COLO668 (cell line): ENCODE measurements at regions not wholly inside any gene's neighbourhood (a gene's known extent, or its start where the extent isn't known, plus 50 kb on each side); places are given as distances from the start of the nearest gene placed in this dataset.
"Not testable (repeated sequence)": the region's sequence is repeated elsewhere in the genome, so short reads cannot be mapped to it uniquely, and the experiment has no call there.

Experiments
- DNase-seq: peaks from one replicate; lab custom pipeline; 2025; ENCODE audit not compliant: unreplicated experiment; lab: John Stamatoyannopoulos, UW

GRCh38 chr1:79929356-79929755, 922.8 kb upstream of the ADGRL4 start:
- DNase-seq = no peak

GRCh38 chr1:79928901-79929300, 922.4 kb upstream of the ADGRL4 start:
- no peak for DNase-seq

DNA sequence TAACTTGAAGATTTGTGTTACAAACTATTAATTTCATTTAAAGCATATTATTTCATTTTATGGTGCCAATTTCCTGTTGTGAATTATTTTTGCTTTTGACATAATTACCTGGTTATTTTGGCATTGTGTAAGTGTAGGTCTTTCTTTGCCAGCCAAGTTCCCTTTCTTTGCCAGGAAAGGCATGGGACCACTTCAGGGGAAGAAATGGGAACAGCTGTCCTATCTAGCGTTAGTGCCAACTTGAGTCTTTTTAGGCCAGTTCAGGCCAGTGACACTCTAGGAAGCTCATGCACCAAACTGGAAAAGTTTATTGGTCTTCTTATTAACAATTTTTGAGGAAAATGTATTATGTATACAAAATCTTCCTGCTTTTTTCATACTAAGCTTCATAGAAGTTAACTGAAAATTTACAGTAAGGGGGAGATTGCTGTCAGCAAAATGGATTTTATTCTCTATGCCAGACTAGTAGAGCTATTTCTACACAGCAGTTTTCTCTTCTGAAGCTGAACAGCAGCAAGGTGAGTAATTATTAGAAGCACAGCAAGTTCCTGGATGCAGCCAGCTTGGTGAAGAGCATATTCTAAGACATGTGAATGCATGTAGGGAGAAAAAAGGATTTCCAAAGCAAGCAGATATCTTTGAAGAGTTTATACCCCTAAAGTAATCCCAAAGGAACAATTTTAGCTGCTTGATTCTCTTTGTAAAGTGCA, 914.6 kb upstream of the ADGRL4 start:
- no peak for DNase-seq

DNA sequence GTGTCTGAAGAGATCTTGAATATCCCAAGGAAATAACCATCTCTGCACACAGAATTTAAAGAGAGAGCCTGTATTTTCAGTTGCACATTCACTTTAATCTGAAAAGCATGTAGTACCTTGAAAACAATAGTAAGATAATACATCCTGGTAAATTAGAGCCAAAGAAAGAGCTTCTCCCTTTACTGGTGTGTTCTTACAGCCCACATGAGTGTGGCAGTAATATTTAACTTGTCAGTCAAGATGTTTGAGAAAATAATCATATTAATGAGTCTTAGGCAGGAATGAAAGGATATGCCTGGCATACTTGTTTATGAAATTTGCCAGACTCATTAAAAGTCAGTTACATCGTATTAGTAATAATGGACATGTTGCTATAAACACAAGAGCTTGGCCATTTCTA, 908.4 kb upstream of the ADGRL4 start:
- no peak for DNase-seq

DNA sequence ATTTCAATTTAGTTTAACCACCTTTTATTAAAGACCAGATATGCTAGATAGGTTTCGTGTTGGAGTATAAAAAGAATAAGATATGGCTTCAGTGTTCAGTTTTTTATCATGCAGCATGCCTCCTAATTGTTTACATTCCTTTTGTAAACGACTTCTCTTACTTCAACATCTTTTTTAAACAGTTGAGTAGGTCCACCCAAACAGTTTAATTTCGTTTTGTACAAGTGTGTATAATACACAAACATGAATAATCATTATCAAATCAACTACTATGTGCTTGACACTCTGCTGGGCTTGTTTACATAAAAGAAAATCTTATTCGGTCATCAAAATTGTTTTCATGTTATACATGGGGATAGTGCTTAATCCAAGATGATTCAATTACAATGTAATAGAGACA, 906.3 kb upstream of the ADGRL4 start:
- no peak for DNase-seq

DNA sequence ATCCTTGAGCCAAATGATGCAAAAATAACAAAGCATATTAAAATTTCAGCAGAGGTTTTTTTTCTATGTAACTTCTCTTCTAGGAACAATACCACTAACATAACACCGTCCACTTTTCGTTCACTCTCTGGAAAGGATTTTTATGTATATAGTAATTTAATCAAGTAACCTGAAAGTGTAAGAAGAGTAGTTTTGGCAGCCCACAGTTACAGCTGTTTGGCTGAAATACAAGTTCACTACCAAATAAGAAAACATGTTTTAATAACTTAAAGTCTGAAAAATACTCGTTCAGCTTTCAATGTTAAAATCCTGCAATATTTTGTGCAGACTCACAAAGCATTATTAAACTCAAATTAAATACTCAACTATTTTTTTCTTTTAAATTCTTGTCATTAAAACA, 896.8 kb upstream of the ADGRL4 start:
- no peak for DNase-seq

DNA sequence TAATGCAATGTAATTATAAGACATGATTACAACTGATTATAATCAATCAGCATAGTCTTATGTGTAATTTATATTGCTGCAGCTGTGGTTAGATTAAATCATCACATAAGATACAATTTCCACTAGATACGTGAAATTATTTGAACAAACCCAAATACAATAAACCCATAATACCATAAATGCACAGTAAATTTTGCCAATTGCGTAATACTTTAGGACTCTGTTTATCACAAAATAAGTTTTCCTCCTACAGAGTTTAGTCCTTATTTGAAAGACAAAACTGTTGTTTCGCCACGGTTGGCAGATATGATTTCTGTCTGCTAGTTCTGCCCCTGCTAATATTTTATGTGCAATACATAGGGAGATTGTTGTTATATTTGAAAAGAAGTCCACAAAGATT, 895.9 kb upstream of the ADGRL4 start:
- DNase-seq = no peak

GRCh38 chr1:79899914-79900313, 893.4 kb upstream of the ADGRL4 start:
- no peak for DNase-seq

DNA sequence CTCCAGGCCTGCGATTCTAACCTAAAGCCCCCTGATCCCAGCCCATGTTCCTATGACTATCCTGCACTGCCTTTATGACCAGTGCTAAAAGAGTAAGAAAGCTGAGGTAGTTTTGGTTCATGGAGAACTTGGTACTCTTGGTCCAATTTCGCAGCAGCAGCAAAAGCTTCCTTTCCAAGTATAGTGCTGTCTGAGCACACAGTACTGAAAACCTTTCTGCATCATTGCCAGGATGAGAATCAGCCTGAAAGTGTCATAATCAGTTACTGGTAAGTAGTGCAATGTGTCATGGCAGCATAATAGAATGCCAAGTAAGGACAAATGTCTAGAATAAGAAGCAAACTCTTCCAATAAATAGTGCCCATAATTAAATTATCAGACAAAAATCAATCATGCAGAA, 889.6 kb upstream of the ADGRL4 start:
- DNase-seq = no peak

DNA sequence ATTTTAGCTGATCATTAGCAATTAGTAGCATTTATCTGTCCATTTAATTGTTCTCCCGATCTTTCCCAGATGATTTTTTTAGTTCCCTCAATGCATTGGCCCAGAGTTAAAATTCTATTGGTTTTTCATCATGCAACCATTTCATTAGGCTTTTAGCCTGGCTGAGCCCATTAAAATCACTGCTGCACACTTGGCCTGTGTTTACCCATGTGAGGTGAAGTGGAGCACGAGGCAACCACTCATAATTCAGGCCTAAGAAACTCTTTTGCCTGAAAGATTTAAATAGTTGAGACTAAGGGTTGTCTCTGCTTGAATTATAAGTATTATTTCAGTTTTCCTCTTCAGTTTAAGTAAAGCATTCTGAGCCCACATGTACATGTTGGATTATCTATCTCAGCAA, 889.0 kb upstream of the ADGRL4 start:
- DNase-seq = no peak

GRCh38 chr1:79894129-79894528, 887.6 kb upstream of the ADGRL4 start:
- DNase-seq = not testable (repeated sequence)

DNA sequence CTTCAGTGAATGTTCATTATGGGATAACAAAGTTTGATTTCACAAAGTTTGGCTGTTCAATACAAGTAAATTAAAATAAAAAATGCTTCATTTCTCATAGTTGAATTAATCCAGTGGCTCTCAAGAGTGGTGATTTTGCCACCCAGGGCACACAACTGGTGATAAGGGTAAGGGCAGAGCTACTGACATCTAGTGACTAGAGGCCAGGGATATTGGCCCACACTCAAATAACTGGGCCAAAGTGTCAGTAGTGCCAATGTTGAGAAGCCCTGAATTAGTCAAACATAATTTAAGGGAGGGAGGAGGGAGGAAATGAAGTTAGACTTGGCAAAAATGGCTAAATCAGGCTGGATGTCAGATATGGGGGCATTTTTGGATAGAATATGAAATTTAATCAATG, 880.5 kb upstream of the ADGRL4 start:
- no peak for DNase-seq

- DNase-seq = no peak
These were observed 878.6 kb upstream of the ADGRL4 start for GRCh38 chr1:79885101-79885500.

GRCh38 chr1:79877086-79877485, 870.6 kb upstream of the ADGRL4 start:
- DNase-seq = no peak

GRCh38 chr1:79875187-79875586, 868.7 kb upstream of the ADGRL4 start:
- DNase-seq = no peak

DNA sequence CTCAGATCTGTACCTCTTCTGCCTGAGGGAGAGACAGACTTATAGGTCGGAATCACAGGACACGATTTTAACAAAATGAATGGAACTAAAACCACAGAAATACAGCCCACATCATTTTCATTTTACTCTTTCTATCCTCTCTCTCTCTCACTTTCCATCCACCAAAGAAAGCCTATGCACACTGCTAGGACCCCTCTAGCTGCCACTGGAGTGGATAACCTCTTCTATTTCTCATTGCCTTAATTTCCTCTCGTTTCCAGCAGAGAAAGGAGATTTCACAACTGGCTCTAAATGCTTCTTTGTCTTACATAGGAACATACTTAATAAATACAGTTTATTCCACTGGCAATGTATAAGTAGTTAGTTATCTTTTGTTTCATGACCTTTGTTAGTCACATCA, 867.8 kb upstream of the ADGRL4 start:
- no peak for DNase-seq

DNA sequence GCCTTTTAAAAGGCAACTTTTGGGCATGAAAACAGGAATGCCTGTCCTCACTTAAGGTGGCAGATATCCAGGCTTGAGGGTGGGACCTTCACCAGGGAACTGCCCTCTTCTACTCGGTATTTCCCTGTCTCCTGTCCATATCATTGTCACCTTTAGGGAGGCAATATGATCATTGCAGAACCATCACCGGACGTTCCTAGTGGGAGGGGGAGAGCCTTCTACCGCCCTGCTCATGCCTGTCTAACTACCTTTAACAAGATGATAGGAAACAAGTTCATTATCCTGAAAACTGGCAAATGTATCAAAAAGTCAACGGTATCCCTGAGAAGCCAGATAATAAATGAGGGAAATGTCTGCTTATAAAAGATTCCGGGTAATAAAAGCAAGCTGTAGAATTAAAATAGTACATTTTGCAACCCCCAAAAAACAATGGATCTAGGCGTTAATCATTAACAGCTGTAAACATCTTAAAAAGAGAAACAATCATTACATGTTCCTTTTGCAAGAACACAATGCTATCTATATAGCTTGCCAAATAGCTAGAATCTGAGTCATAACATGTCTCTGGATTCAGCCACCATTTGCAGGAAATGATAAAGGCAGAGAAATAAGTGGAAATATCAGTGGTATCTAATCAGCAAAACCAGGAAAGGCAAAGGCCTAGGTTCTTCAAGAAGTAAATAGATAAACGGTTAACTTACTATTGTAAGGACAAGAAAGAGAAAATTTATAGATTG, 852.9 kb upstream of the ADGRL4 start:
- no peak for DNase-seq

DNA sequence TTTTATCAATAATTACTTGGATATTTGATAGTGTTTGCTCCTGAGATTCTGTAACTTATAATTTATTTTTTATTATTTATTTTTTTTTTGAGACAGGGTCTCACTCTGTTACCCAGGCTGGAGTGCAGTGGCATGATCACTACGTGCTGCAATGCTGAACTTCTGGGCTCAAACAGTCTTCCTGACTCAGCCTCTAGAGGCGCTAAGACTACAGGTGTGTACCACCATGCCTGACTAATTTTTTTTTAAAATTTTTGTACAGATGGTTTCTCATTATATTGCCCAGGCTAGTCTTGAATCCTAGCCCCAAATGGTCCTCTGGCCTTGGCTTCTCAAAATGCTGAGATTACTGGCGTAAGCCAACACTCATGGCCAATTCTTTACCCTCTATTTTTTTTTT, 845.5 kb upstream of the ADGRL4 start:
- DNase-seq = no peak

- no peak for DNase-seq
These were observed 842.9 kb upstream of the ADGRL4 start for GRCh38 chr1:79849388-79849787.

DNA sequence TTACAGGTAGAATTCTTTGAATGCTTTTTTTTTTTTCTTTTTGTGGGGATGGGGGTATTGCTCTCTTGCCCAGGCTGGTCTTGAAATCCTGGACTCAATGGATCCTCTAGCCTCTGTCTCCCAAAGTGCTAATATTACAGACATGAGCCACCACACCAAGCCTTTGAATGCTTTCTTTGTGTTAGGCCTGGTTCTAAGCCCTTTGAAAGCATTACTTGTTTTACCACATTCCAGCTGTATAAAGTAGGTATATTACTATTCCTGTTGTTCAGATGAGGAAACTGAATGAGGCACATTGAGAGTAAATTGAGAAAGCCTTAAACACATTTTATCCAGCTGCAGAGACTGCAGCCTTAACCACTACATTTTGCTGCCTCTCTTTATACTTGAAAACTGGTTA, 841.8 kb upstream of the ADGRL4 start:
- no peak for DNase-seq

- DNase-seq = no peak
These were observed 841.2 kb upstream of the ADGRL4 start for GRCh38 chr1:79847700-79848099.

DNA sequence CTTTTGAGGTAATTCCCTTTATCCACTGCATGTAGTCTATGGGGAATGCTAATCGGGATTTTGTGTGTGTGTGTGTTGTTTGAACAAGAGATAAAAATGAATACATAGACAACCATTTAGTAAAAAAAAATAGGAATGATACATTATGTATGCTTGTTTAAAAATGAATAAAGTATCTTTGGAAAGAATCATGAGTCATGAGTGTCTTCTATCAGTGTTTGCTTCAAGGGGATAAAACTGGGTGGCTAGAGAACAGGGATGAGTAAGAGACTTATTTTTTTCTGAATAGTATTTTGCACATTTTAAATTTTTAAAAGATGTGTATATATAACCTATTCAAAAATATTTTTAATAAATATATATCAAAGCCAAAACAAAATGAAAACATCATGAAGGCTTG, 839.4 kb upstream of the ADGRL4 start:
- DNase-seq = no peak

DNA sequence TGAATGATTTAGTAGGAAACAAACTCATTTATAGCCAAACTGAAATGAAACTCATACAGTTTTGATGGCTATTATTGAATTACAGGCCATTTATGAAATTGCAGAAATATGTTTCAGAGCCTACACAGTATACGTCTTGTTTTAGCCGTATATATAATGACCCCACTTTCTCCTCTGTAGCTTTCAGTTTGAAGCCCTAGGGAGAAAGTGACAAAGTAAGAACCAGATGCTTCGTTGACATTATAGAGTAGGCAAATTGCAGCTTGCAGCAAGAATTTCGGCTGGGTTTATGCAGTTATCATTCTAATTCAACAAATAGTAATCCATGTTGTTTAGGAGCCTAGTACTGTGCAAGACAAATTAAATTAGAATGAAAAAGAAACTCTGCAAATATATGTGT, 836.3 kb upstream of the ADGRL4 start:
- no peak for DNase-seq
